Right atrium auricular region (tissue), 2 donors: ENCODE measurements at regions not wholly inside any gene's neighbourhood (a gene's known extent, or its start where the extent isn't known, plus 50 kb on each side); places are given as distances from the start of the nearest gene placed in this dataset.

ENCODE experiments used
- DNase-seq: peaks from one replicate; pipeline ENCODE4 v3.0.0-alpha.2; 2019; ENCODE audit warnings: low spot score
- H3K27ac ChIP-seq, 2 donors: fragments of 200-600 bp; sonication (generic); 1 replicate in 1 of 2; 2 replicates in 1 of 2; pipeline ENCODE4 v1.5.1; 2016 to 2019
- H3K27me3 ChIP-seq, 2 donors: fragments of 200-600 bp; sonication (generic); one replicate each; pipeline versions ENCODE4 v1.5.1 to v1.6.0; 2017 to 2019
- H3K36me3 ChIP-seq: fragments of 200-600 bp; sonication (generic); one replicate; pipeline ENCODE4 v1.5.1; 2016
- H3K4me1 ChIP-seq, 2 donors: fragments of 200-600 bp; sonication (generic); one replicate each; pipeline versions ENCODE4 v1.5.1 to v1.6.0; 2017 to 2019
- H3K4me3 ChIP-seq, 2 donors: fragments of 200-600 bp; sonication (generic); 1 replicate in 1 of 2; 2 replicates in 1 of 2; pipeline ENCODE4 v1.5.1; 2017 to 2019; ENCODE audit warnings: mild to moderate bottlenecking in 1 of 2, moderate library complexity in 1 of 2
- H3K9me3 ChIP-seq, 2 donors: fragments of 200-600 bp; sonication (generic); one replicate each; pipeline ENCODE4 v1.5.1; 2019
- TF ChIP-seq, protein P1 (sequence below), 2 donors: fragments of 200-600 bp; sonication (generic); IDR thresholded peaks; one replicate each; pipeline ENCODE4 v1.5.1; 2019; ENCODE audit warnings: antibody characterized with exemption in 2 of 2

DNA sequence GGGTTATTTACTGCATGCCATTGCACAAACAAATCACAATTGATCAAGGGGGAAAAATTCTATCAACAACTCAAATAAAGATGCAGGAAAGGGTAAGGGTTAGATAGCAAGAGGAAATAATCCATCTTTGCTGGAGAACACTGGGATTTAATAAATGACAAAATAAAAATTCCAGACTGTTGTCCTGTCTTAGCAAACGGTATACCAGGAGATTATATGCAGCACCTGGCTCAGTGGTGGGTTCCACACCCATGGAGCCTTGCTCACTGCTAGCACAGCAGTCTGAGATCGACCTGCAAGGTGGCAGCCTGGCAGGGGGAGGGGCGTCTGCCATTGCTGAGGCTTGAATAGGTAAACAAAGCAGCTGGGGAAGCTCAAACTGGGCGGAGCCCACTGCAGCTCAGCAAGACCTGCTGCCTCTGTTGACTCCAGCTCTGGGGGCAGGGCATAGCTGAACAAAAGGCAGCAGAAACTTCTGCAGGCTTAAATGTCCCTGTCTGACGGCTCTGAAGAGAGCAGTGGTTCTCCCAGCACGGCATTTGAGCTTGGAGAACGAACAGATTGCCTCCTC is 296.5 kb upstream of the THSD7B start:
- H3K4me1 ChIP-seq: no peaks in the 10 kb centered on the region
- no peaks in the 10 kb centered on the region for H3K36me3 ChIP-seq
- TF ChIP-seq, protein P1, sequence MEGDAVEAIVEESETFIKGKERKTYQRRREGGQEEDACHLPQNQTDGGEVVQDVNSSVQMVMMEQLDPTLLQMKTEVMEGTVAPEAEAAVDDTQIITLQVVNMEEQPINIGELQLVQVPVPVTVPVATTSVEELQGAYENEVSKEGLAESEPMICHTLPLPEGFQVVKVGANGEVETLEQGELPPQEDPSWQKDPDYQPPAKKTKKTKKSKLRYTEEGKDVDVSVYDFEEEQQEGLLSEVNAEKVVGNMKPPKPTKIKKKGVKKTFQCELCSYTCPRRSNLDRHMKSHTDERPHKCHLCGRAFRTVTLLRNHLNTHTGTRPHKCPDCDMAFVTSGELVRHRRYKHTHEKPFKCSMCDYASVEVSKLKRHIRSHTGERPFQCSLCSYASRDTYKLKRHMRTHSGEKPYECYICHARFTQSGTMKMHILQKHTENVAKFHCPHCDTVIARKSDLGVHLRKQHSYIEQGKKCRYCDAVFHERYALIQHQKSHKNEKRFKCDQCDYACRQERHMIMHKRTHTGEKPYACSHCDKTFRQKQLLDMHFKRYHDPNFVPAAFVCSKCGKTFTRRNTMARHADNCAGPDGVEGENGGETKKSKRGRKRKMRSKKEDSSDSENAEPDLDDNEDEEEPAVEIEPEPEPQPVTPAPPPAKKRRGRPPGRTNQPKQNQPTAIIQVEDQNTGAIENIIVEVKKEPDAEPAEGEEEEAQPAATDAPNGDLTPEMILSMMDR (IDR thresholded peaks at IDR 0.05): no peak
- no peaks in the 10 kb centered on the region for H3K27me3 ChIP-seq
- H3K27ac ChIP-seq: no peak overlapping the region
- H3K9me3 ChIP-seq: no peaks in the 10 kb centered on the region
- DNase-seq: no peak
- H3K4me3 ChIP-seq: no peak overlapping the region

DNA sequence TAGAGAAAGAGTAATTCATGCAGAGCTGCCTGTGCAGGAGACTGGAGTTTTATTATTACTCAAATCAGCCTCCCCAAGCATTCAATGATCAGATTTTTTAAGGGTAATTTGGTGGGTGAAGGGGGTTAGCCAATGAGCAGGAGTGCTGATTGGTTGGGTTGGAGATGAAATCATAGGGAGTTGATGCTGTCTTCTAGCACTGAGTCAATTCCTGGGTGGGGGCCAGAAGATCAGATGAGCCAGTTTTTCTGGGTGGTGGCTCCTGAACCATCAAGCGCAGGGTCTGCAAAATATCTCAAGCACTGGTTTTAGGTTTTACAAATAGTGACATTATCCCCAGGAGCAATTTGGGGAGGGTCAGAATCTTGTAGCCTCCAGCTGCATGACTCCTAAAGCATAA is 312.8 kb upstream of the THSD7B start:
- no peak overlapping the region for H3K27ac ChIP-seq
- TF ChIP-seq, protein P1 (IDR thresholded peaks at IDR 0.05): no peak
- H3K27me3 ChIP-seq: no peaks in the 10 kb centered on the region

DNA sequence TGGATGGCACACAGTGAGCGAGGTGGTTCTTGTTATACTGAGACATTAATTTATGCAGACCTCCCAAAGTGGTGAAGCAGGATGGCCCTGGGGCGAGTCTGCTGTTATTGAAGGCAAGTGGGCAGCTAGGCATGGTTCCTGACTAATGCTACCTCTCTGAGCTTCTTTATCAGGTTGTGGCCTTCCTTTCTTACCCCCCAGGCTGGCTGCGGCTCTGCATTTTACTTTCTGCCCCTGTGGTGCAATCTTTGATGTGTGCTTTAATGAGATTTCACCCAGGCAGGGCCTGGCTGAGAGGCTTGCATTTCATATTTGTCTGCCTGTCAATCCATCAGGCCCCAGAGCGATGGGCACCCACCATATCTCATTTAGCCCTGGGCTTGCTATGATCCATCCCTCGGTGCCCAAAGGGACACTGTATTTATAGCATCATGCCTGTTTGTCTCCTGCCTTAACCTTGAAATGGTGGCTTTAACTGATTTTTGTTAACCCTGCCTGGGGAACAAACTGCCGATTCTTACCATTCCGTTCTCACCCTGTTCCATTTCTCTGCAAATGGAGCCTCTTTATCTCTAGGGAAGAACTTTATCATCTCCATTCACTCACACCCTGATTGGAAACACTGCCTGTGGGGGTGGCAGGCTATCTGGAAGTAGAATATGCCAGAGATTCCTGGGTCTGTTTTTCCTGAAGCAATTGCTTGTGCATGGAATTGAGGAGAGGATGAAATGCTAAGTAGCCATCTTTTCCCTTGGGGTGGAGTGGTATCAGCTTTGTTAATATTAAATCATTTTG is 316.2 kb upstream of the THSD7B start:
- DNase-seq: no peak
- no peaks in the 10 kb centered on the region for H3K27me3 ChIP-seq
- TF ChIP-seq, protein P1 (IDR thresholded peaks at IDR 0.05): no peak
- H3K4me1 ChIP-seq: no peaks in the 10 kb centered on the region
- no peak overlapping the region for H3K4me3 ChIP-seq
- H3K36me3 ChIP-seq: no peaks in the 10 kb centered on the region
- no peaks in the 10 kb centered on the region for H3K9me3 ChIP-seq
- no peak overlapping the region for H3K27ac ChIP-seq

More for the DNA sequence above, 312.8 kb upstream of the THSD7B start:
- H3K4me3 ChIP-seq: no peak overlapping the region
- no peak for DNase-seq
- no peaks in the 10 kb centered on the region for H3K9me3 ChIP-seq
- H3K36me3 ChIP-seq: no peaks in the 10 kb centered on the region
- H3K4me1 ChIP-seq: no peaks in the 10 kb centered on the region

DNA sequence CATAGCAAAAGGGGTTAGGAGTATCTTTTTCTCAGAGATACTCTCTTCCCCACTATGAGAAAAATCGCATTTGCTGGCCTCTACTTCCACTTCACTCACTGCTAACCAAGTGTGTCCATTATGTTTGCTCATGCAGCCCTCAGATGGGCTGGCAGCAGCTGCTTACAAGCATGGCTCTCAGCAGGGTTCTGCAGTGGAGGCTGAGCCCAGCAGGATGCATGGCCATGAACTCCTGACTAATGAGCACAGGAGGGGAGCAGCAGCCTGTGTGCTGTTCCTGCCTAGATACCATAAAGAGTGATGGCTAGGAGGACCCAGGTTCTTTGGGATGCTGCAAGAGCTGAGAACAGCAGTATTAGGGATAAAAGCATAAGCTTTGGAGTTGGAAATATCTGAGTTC is 316.9 kb upstream of the THSD7B start:
- Histone ChIP-seq H3K4me1 (no peaks in the 10 kb centered on the region), H3K36me3 (no peaks in the 10 kb centered on the region), H3K4me3 (no peak overlapping the region), H3K9me3 (no peaks in the 10 kb centered on the region), H3K27me3 (no peaks in the 10 kb centered on the region), H3K27ac (no peak overlapping the region)
- TF ChIP-seq, protein P1 (IDR thresholded peaks at IDR 0.05): no peak
- DNase-seq: no peak

DNA sequence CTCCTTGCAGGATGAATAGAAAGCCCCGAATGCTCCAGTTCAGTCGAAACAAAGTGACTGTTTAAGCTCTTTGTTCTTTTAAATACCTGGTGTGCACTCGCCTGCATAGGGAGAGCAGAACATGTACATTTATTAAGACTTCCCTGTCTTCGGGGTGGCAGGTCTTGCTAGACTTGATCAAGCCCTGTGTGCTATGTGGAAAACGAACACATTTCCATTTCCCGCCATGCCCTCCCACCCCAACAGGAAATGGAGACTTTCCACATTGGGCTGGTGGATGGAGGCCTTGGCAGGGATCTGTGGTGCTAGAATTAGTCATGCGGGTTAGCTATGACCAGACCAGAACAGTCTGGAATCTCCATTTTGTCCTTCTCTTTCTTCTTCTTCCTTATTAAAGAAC is 321.0 kb upstream of the THSD7B start:
- no peaks in the 10 kb centered on the region for H3K4me1 ChIP-seq
- TF ChIP-seq, protein P1 (IDR thresholded peaks at IDR 0.05): no peak
- no peak for DNase-seq
- H3K27ac ChIP-seq: no peak overlapping the region
- no peaks in the 10 kb centered on the region for H3K9me3 ChIP-seq
- H3K27me3 ChIP-seq: no peaks in the 10 kb centered on the region
- no peak overlapping the region for H3K4me3 ChIP-seq
- no peaks in the 10 kb centered on the region for H3K36me3 ChIP-seq
